NCI-H748 (cell line): ENCODE measurements at regions not wholly inside any gene's neighbourhood (a gene's known extent, or its start where the extent isn't known, plus 50 kb on each side); places are given as distances from the start of the nearest gene placed in this dataset.
"Not testable (repeated sequence)": the region's sequence is repeated elsewhere in the genome, so short reads cannot be mapped to it uniquely, and the experiment has no call there.

Source experiments
- DNase-seq: peaks from one replicate; lab custom pipeline; 2025; ENCODE audit not compliant: unreplicated experiment; lab: John Stamatoyannopoulos, UW

DNA sequence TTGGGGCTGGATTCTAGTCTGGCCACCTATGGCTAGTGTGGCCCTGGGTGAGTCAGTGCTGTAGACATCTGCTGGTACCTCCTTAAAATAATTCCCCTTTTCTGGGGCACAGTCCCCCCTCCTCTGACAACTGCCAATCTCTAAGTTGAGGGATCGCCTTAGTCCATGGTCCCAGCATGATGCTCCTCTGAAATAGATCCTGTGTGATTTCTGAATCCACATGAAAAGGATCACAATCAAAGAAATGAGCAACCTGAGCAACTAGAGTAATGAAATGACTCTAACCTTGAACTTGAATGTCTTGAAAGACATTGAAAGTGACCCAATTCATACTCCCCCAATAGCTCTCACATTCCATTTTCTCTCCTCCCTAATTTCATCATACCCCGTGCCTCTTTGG lies 332.5 kb downstream of the VRK1 start:
- DNase-seq = no peak

DNA sequence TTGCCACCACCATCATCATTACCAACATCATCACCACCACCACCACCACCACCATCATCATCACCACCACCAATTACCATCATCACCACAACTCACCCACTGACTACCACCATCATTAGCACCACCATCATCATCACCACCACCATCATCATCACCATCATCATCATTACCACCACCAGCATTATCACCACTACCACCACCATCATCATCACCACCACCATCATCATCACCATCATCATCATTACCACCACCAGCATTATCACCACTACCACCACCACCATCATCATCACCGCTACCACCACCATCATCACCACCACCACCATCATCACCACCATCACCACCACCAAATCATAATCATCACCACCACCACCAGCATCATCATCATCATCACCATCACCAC lies 338.7 kb downstream of the VRK1 start:
- not testable (repeated sequence) for DNase-seq

DNA sequence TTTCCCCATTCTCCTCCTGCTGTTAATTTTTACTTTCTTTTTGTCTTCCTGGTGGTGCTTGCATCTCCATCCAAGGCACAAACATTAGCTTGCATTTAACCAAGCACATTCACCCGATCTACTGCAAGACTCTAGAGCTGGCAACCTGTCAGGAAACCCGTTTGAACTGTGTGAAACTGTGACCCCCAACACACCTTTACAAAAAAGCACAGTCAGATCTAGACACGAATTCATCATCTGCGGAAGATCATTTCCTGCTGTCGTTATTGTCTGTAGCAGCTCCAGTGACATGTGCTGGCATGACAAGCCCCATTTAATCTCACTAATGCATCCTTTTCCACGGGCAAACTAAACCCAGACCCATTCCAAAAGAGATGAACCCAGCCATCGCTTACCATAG lies 340.5 kb downstream of the VRK1 start:
- DNase-seq = no peak

DNA sequence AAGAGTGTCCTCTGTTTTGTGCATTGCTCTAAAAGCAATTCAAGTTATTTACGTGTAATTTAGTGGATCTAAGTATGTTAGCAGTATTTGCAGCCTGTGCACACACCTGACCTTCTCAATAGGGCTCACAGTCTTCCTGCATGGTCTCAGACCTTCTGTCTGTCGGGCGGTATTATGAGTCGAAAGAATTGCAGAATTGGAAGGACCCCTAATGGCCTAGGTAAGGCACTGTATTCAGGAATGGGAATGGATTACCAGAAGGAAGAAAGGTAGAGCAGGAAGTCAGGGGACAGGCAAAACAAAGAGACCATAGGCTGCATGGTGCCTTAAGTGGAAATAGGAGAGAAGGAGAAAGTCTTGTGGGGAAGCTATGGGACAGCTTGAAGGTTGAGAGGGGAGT lies 341.6 kb downstream of the VRK1 start:
- peak; percentile 53 for DNase-seq

DNA sequence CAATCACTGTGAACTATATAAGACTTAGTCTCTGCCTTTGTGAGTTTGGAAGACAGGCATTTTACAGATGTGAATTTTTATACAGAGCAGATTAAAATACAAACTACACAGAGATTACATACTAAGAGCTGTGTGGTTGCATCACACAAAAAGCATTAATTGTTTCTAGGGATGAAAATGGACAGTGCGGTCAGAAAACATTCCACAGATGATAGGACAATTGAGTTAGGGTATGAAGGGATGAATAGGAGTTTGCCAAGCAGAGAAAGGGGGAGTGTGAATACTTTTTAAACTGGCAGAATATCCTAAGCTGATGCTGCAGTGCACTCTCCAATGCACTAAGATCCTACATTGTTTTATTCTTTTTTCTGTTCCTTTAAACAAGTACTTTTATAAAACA lies 345.8 kb downstream of the VRK1 start:
- no peak for DNase-seq

DNA sequence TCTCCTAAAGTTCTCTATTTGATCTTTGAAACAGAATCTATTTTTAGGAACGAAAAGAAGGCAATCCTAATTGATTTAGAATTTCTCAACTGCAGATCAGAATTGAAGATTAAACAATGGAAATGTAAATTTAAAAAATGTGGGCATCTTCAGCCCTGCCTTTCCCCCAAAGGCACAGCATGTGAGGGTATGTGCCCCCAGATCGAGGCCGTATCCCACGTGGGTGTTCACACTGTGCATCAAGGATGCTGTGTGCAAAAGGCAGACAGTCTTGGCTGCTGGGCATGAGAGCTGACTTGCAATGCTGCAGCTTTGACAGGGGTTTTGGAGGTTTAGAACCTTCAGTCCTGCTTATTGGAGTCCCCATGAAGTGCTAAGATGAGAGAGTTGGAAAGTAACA lies 346.3 kb downstream of the VRK1 start:
- DNase-seq = no peak

DNA sequence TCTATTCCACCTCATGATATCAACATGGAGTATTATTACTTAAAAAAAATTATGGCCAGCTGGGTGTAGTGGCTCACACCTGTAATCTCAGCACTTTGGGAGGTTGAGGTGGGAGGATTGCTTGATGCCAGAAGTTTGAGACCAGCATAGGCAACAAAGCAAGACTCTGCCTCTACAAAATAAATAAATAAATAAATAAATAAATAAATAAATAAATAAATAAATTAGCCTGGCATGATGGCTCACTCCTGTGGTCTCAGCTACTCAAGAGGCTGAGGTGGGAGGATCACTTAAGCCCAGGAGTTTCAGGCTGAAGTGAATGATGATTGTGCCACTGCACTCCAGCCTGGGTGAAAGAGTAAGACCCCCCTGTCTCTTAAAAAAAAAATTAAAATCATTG lies 350.8 kb downstream of the VRK1 start:
- DNase-seq = not testable (repeated sequence)

DNA sequence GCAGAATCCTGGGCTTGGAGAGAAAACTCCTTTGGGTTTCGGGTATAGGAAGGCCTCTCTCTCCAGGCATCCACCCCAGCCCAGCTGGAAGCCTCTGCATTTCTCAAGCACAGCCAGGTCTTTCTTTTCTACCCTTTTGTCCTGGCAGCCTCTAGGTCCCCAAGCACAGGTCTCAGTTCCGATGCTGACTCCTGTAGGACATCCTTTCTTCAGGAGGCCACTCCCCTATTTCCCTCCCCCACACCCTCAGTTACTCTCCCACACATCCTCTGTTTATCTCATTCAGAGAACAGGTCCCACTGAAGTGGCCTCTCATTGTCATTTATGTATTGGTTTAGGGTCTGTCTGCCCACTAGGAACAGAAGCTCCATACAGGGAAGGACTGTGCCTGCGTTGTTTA lies 352.6 kb downstream of the VRK1 start:
- peak; percentile 42 for DNase-seq

DNA sequence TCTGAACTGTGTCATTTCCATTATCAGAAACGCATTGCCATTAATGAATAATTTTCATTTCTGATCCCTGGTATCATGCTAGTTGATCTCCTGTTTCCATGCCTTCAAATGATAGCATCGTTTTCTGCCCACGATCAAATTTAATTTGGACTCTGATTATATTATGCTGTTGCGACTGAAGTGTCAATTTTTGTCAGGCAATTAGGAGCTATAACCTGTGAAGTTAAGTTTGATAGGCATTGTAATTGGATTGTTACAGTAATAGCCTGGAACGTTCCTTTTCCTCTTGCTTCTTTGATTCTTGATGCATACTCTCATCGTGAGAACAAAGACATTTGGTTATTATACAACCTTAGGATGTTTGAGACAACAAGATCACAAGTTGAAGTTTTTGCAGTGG lies 356.3 kb downstream of the VRK1 start:
- no peak for DNase-seq

DNA sequence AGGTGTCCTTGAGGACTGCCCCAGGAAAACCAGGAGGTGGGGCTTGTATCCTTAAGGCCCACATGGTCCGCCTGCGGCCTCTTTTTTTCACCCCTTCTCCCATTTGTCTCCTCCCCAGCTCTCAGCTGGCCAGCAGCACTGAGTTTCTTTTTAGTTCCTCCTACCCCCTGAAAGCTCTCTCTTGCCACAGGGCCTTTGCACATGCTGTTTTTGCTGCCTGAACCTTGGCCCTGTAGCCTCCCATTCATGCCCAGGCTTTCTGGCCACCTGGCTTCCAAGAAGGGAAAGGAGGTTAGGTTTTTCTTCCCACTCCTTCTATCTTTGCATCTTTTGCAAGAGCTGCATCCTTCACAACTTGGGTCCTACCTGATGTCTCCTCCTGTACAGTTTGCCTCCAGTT lies 358.1 kb downstream of the VRK1 start:
- DNase-seq = no peak

DNA sequence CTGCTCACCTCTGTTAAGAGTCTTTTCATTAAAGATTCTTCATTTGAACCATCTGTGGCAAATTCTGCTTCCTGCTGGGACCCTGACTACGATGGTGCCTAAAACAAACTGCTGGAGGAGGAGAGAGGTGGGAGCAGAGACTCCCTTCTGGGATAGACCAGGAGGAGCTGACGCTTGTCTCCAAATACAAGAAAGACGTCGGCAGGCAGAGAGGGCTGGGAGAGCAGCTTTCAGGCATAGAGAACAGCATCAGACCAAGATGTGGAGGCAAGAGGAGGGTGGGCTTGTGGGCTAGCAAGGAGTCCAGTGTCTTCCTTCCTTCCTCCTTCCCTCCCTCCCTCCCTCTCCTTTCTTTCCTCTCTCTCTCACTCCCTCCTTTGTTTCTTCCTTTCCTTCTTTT lies 358.6 kb downstream of the VRK1 start:
- no peak for DNase-seq

DNA sequence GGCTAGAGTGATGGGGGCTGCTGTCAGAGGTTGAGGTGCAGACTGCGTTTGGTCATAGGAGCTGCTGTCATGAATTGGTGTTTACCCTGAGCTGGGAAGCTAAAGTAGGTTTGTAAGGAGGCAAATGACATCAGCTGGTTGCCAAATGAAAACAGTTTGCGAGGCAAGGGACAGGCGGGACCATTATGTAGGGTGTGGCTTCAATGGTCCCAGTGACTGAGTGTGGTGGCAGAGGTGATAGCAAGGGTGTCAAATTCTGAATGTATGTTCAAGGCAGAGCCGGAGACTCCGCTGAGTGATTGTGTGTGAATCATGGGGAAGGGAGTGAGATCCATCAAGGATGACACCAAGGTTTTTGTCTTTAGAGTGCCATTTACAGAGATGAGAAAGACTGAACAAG lies 359.5 kb downstream of the VRK1 start:
- DNase-seq = peak; percentile 78

DNA sequence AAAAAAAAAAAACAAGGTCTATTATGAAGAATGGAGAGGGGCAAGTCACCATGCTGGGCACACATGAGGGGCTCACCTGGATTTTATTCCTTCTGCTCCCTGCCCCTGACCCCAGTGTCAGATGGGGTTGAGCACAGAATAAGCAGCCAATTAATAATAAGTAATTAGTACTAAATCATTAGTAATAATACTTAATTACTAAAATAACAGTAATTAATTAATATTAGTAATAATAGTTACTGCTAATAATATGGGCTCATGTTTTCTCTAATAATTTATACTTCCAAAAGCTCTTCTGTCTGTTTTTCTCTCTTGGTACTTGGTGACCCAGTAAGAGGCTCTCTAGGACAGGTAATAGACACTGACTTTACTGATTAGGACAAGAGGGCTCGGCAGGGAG lies 360.9 kb downstream of the VRK1 start:
- DNase-seq = no peak

DNA sequence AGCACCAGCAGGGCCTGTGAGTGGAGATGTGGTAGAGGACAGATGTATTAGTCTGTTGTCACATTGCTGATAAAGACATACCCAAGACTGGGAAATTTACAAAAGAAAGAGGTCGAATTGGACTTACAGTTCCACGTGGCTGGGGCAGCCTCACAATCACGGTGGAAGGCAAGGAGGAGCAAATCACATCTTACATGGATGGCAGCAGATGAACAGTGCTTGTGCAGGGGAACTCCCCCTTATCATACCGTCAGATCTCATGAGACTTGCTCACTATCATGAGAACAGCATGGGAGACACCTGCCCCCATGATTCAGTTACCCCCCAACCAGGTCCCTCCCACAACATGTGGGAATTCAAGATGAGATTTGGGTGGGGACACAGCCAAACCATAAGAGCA lies 361.9 kb downstream of the VRK1 start:
- DNase-seq = no peak

DNA sequence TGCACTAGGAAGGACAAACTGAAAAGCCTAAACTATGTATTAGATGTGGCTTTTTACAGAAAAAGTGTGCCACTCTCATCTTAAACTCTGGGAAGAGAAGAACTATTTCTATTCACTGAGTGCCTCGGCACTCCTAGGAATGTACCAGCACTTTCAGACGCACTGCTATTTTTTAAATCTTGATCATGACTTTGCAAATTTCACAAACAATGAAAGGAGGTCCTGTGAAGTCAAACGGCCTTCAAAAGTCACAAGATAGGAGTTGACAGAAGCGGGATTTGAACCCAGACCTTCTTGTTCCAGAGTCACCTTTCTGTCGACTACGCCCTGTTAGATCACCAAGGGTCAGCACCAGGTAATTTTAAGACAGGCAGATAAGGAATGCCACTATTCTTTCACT lies 365.4 kb downstream of the VRK1 start:
- no peak for DNase-seq

DNA sequence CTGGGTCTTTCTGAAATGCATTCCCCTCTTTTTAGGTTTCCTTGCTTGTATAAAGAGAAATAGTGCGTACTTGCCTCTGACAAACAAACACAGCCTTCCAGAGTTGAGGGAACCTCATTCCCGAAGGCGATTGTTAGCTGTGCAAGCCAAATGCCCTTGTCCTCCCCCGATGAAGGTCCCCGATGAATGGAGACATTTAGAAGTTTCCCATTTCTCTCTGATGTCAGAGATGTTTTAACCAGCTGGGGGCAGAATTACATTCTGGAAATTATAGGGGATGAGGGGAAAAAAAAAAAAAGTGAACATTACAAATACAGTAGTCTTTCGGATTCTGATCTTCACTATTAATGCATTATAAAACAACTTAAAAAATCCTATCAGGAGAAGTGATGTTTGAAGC lies 366.8 kb downstream of the VRK1 start:
- no peak for DNase-seq

DNA sequence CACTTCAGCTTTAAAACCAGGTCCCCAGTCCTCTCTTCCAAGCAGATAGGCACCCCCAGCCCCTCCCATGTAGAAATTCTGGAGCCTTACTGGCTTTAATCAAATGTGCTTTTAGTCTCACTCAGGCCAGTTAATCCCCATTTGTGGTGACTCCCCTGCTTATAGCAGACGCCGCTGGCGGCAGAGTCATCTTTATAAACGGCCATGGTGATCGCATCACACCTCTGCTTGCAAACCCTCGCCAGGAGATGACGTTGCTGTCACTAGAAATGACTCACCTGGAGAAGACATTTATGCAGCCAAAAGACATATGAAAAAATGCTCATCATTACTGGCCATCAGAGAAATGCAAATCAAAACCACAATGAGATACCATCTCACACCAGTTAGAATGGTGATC lies 369.3 kb downstream of the VRK1 start:
- DNase-seq = peak; percentile 20

DNA sequence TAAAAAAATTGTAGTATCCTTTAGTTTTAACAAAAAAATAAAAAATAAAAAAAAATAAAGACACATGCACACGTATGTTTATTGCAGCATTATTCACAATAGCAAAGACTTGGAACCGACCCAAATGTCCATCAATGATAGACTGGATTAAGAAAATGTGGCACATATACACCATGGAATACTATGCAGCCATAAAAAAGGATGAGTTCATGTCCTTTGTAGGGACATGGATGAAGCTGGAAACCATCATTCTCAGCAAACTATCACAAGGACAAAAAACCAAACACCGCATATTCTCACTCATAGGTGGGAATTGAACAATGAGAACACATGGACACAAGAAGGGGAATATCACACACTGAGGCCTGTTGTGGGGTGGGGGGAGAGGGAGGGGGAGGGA lies 370.4 kb downstream of the VRK1 start:
- DNase-seq = not testable (repeated sequence)

DNA sequence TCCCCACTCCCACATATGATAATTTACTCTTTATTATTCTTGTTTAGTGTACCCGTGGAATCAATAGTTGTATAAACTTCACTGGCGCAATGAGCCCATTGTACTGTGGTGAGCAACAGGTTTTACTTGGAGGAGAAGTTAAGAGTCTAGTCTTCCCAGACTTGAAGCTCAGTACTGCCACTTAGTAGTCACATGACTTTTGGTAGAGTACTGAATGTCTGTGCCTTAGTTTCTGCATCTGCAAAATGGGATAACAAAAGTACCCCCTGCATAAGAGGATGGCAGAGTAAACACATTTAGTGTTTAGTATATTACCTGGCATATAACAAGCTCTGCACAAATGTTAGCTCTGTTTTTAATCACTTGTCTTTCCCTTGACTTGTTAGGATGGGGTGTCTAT lies 375.5 kb downstream of the VRK1 start:
- no peak for DNase-seq

DNA sequence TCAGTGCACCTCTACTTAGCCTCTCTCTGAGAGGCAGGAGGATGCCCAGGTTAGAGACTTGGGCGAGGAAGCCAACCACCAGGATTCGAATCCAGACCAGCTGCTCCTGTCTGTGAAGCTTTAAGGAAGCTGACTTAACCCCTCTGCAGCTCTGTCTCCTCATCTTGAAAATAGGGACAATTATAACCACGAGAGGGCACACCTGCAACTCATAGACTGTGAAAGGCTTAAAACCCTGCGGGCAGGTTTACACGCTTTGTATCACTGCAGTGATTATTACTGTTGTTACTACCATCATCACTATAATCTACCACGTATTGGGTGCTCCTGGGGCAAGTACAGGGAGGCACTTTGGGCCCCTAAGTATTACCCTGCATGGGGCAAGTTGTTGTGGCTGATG lies 379.8 kb downstream of the VRK1 start:
- DNase-seq = peak; percentile 81

DNA sequence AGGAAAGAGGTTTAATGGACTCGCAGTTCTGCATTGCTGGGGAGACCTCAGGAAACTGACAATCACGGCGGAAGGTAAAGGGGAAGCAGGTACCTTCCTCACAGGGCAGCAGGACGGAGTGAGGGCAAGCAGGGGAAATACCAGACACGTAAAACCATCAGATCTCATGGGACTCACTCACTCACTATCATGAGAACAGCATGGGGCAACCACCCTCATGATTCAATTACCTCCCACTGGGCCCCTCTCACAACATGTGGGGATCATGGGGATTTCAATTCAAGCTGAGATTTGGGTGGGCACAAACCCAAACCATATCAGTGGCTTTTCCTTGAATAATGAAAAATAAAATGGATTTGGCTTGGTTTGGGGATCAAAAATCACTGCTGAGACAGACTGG lies 380.5 kb downstream of the VRK1 start:
- no peak for DNase-seq

DNA sequence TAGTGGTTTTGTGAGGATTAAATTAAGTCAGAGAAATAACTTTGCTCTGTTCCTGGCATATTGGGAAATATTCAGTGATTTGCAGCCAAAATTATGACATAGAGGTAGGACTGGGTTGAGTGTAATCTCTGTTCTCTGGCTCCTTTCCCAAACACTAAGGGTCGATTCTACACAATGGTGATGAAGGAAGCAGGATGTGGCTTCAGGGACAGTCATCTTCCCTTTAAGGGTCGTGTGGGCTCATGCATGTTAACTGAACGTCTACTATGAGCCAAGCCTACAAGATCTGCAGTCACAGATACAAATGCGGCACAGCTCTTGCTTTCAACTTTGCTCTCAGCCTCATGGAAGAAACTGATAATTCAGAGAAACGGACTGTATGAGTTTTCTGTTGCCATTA lies 381.6 kb downstream of the VRK1 start:
- no peak for DNase-seq

DNA sequence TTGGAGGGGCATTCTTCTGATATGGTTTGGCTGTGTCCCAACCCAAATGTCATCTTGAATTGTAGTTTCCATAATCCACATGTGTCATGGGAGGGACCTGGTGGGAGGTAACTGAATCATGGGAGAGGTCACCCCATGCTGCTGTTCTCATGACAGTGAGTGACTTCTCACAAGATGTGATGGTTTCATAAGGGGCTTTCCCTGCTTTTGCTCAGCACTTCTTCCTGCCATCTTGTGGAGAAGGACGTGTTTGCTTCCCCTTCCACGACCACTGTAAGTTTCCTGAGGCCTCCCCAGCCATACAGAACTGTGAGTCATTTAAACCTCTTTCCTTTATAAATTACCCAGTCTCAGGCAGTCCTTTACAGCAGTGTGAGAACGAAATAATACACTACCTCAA lies 382.4 kb downstream of the VRK1 start:
- DNase-seq = no peak
